NOMO-1 (cell line): ENCODE measurements at regions not wholly inside any gene's neighbourhood (a gene's known extent, or its start where the extent isn't known, plus 50 kb on each side); places are given as distances from the start of the nearest gene placed in this dataset.

Source experiments
- DNase-seq, 2 experiments: peaks; one replicate each; lab custom pipeline; 2025; ENCODE audit not compliant: unreplicated experiment in 2 of 2; lab: John Stamatoyannopoulos, UW

DNA sequence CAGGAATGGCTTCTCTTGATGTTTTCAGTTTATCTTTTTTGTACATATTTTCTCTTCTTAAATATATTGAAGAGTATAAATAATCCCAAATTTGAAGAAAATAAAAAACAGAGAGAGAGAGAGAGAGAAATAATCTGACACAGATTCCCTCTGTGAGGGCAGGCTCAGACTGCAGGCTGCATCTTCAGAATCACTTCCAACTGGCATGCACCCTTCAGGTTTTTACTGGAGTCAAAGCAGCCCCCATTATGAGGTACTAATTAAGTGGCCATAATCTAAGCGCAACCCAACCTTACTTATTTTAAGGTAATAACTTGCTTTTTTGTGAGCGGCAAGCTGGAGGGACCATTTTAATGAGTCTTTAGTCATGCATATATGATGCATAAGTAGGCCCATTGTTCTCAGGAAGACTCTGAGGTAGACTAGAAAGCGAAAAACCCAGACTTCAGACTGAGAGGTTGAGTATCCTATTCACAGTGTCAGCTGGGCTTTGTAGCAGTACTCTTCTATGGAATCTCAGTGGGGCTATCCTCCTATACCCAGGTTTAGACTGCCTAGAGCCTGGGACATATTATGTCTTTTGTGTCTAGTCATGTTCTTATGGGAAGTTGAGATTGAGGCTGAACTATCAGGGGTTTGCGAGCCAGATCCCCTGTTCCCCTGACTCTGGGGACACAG, 167.4 kb downstream of the SP3 start:
- DNase-seq: no peak

DNA sequence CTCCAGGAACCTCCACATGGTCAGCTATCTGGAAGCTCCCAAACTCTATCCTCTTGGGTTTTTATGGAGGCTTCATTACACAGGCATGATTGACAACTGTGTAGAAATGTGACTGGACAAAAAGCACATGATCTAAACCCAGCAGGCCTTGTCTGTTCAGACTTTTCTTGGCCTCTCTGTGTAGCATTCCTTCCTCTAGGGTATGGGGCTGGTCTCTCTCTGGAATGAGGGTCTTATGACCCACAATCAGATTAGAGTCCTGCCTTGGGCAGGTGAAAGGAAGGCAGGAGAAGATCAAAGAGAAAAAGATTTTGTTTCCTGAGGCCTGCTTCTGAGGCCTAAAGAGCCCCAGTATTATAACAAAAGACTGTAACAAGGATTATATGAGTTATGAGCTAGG, 162.7 kb downstream of the SP3 start:
- no peak for DNase-seq

DNA sequence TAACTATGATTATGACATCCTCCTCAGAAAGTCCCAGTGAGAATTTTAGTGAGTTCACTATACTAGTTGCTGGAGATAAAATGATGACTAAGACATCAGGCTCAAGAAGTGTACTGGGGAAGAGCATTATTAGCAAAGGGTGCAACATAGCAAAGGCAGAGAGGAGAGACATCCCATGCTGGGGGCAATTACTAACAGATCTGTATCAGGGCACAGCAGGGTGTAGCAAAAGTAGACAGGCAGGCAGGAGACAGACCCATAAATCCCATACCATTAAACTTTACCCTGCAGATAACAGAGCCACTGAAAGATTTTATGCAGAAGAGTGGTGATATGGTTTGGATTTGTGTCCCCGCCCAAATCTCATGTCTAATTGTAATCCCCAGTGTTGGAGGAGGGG, 161.7 kb downstream of the SP3 start:
- DNase-seq: no peak

DNA sequence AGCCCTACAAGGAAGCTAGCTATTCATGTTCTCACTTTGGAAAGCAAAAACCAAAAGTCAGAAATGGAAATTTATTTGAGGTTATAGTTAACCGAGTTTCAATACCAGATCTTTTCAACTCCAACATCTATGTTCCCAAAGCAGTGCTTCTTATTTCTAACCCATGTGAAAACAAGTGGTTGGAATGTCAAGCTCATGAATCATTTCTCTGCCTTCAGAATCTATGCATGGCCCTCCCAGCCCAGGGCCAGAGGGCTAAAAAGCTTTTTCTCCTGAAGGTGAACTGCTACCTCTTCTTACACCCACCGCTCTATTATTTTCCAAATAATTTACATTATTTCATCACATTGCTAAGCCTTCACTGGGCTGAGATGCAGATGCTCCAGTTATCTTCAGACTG, 158.4 kb downstream of the SP3 start:
- DNase-seq: no peak

DNA sequence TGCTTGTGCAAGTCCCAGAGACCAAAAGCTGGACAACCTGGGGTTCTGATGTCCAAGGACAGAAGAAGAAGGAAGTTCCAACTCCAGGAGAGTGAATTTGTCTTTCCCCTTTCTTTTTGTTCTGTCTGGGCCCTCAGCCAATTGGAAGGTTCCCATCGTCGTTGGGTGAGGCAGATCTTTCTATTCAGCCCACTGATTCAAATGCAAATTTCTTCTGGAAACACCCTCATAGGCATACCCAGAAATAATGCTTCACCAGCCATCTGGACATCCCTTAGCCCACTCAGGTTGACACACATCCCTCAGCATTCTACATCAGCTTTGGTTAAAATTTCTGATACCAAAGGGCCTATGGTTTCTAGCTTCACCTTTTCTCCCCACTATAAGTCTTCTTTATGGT, 156.5 kb downstream of the SP3 start:
- DNase-seq: no peak

DNA sequence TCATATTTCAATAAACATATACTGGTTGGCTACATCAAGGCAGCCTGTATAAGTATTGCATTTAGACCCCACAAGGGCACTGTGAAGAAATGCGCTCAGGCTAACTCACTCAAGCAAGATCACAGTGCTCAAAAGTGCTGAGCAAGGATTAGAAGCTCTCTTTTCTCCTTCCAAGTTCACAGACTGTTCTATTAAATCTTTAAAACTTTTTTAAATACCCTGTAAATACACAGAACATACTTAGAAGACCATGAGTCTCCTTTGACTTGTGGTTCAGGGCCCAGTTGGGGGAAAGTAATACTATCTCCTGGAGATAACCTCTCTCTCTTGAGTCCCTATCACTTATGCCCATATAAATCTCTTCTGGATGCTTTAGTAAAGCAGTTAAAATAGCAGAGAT, 152.9 kb downstream of the SP3 start:
- no peak for DNase-seq

DNA sequence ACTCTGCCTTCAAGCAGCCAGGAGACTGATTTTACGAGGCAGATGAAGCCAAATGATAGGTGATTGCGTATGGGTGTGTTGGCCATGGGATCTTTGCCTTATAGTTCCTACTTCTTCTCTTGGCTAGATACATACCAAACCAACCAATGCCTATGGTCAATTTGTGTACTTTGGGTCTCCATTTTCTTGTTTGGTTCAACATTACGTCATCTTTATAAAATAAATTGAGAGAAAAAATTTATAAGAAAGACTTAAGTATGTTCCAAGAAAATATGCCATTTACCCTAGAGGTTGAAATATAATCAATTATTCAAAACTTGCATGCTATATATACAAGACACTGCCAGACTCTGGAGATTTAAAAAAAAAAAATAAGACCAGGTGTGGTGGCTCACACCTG, 150.9 kb downstream of the SP3 start:
- DNase-seq: no peak

DNA sequence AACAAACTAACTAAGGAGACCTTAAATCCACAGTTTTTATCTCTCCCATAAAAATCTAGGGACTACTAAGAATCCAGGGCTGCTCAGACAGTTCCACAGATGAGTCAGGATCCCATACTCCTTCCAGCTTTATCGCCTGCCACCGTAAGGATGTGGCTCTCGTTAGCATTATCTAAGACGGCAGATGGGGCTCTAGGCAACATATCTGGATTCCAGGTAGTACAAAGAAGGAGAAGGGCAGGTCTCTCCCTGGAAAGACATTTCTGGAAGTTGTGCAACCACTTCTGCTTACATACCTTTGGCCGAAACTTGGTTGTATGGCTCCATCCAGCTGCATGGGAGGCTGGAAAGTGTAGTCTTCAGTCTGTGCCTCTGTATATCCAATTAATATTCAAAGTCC, 149.4 kb downstream of the SP3 start:
- DNase-seq: no peak

DNA sequence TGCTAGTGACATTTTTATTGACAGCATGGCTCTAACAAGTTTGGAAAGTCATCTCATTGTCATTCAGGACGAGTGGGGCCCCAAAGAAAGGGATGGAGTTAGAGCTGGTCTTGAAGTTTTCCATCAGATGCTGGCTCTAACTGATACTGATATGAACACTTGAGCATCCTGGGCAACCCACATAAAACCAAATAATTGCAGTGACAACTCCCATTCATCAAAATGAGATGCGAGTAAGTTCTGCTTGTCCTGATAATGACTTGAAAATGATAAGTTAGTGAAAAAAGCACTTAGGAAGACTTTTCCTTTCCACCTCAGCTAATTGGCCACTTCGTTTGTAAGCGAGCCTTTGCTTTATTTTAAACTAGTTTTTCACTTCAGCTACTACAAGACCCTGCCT, 147.6 kb downstream of the SP3 start:
- no peak for DNase-seq

DNA sequence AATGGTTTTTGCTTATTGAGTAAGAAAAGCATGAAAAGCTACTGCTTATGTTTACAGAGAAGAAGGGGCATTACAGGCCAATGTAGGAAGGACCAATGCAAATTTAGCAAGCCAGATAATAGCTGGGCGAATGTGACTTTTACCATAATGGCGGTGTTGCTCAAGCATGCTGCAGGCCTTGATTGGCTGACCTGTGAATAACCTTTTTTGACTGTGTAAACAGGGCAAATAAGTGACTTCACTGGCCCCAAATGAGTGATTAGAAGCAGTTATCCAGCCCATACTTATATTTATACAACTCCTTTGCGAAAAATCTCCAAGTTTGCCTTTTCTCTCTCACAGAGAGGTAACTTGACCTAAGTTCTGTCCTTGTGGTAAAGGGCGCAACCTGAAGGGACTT, 146.9 kb downstream of the SP3 start:
- no peak for DNase-seq

DNA sequence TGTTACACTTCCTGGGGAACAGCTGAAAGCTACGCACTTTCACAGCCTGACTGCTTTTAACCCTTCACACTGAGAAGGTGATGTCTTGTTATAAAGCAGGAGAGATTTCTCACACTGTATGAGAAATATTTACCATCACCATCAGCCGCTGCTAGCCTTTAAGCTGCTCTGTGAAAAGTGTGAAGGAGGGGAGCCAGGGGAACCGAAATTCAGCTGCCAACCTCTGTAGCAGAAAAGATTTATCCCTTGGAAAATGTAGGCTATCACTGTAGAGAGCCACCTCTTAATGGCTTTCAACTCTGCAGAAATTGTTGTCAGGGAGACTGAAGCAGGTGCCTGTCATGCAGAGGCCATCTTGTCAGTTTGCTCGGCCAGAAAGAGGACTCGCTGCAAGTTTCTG, 145.3 kb downstream of the SP3 start:
- DNase-seq: no peak

DNA sequence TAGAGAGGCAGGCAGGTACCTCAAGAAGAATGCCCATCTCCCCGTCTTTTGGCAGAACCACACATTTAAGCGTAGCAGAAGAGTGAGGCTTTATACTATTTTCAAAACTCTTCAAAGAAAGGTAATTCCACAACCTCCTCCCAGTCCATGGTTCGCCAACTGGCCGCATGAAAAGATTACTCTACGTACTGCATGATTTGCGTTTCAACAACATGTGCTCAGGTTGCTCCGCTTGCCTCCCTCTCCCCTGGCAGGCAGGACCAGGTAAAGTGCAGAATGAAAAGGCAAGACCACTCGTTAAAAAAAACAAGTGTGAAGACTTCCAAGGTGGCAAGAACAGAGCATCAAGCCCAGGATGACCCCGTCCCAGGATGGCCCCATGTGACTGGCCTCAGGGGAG, 143.7 kb downstream of the SP3 start:
- DNase-seq: no peak

DNA sequence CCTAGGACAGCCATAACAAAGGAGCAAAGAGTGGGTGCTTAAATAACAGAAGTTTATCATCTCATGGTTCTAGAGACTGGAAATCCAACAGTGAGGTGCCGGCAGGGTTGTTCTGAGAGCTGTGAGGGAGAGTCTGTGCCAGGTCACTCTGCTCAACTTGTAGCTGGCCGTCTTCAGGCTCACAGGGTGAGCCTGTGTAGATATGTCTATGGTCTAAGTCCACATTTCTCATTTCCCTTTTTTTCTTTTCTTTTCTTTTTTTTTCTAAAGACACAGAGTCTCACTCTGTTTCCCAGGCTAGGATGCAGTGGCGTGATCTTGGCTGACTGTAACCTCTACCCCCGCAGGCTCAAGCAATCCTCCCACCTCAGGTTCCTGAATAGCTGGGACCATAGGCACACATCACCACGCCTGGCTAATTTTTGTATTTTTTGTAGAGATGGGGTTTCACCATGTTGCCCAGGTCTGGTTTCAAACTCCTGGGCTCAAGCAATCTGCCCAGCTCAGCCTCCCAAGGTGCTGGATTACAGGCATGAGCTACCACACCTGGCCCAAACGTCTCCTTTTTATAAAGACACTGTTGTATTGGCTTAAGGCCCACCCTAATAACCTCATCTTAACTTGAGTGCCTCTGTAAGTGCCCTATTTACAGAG, 142.2 kb downstream of the SP3 start:
- no peak for DNase-seq

DNA sequence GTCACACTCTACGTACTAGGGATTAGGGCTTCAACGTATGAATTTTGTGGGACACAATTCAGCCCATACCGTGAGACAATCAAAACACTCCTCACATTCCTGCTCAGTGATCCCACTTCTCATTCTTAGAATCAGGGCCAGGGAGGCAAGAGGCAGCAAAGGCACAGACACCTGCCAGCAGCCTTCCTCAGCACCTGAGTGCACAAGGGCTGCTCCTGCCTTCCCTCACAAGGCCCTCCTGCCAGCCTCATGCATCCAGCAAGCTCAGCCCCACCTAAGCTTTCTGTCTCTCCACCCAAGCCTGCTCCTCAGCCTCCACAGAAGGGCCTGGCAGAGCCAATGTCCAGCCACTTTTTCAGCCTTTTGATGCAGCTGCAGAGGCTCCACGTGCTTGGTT, 141.6 kb downstream of the SP3 start:
- DNase-seq: no peak

DNA sequence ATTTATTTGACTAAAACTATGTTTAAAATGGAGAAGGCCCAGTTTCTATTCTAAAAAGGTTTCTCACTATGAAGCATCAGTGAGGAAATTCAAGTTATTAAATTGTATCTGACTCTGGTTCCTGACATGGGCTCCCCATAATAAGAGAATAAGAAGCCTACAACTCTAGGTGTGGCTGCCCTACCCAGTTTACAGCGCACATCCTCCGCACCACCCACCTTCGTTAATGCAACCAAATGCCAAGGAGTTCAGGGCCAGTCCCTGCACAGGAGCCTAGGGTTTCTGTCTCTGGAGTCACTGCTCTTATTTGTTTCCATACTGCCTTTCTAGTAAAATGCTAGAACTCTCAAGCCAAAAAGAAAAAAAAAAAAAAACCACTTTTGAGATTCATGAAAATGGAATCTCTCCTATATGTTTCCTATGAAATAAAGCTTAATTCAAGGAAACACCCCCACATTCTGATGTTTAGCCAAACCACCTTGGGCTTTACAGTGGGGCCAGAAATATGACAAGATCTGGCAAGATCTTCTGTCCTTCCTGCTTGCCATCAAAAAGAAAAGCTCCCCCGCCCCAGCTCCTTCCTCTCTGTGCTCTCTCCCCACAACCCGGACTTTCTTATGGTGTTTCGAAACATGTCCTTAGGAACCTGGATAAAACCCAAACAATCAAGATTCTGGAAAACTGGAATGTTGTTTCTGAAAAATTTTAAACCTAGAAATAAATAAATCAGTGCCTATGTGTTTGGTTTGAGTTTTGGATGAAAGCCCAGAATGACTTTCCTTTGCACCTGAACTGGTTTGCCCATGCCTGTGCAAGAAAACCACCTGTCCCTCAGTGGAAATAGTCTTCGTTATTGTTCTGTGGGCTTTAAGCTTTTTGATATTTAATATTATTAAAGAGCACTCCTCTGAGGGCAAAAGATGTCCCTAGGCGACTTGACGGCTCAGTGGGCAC, 136.7 kb downstream of the SP3 start:
- DNase-seq: no peak

DNA sequence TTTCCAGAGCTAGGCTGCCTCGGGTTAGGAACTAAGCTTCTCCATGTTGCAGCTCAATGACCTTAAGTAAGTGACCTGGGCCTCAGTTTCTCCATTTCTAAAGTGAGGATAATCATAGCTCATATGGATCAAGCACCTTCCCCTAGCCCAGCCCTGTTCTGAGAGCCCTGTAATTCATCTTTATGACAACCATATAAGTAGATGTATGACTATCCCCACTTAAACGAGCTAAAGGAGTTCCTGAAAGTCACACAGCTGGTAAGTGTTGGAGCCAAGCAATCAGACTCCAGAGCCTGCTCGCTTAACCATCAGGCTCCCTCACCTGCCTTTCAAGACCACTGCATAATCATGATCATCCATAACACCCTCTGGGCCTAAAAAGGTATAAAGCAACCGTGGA, 135.4 kb downstream of the SP3 start:
- no peak for DNase-seq

DNA sequence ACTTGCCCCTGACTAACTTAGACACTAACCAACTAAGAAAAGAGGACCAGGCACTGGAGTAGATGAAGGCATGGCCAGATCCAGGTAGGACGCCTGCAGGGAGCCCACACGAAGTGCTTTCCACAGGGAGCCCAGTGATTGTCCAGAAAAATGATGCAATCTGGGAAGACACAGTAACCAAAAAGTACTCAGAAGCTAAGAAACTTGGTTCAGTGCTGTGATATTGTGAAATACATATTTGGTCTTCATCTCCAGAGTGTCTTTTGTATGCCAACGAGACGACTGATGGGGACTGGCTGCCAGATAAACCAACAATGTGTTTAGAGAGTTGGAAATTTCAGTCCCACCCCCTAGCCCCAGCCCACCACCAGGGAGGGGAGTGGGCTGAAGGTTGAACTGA, 135.0 kb downstream of the SP3 start:
- DNase-seq: no peak

DNA sequence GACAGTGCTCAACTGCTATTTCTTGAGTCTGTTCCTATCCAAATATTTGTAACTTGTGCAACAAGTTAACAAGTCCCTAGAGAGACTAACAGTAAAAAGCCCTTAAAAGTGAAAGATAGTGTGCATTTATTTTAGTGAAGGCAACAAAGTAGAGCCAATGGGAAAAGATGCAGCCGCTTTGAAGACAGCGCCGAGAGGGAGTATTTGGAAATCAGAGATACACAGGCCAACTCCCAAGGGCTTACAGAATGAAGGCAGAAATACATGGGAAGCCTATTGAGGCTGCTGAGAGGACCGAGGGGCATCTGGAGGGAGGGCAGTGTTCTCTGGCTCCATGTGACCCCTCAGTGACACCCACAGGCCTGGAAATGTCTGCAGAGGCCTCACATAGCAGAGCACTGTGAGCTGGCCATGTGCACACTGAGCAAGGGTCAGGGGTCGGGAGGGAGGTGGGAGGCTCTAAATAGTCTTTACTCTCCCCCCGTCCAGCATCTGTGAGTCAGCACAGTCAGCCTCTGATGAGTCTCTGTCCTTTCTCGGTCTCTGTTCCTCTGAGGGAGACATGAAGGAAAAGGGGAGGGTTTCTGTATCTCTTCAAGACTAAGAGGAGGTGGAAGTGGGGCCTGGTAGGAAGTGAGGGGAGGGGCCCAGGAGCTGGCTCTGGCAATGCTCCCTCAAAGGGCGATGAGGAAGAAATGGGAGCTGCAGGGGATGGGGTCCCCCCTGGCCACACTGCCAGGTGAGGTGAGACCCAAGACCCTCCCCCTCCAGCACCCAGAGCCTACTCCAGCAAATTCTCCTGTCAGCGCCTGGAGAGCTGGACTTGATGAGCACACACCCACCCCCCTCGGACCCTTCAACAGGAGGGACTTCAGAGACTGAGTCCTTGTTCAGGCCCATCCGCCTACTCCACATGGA, 133.6 kb downstream of the SP3 start:
- DNase-seq: no peak

DNA sequence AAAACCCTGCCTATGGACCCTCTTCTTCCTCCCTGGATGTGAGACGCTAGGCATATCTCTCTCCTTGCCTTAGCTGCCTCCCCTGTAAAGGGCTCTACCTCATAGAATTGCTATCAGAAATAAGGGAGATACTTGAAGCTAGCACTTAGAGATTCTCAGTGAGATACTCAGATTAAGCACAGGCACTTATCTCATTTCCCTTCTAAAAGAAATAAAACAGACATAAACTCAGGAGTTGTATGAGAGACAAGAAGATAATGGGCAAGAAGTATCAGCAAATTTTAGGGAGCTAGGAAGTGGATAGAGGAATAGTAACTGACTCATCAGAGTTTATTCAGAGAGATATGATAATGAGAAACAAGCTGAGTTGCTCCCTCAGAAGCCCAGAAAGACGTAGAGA, 131.0 kb downstream of the SP3 start:
- DNase-seq: no peak

DNA sequence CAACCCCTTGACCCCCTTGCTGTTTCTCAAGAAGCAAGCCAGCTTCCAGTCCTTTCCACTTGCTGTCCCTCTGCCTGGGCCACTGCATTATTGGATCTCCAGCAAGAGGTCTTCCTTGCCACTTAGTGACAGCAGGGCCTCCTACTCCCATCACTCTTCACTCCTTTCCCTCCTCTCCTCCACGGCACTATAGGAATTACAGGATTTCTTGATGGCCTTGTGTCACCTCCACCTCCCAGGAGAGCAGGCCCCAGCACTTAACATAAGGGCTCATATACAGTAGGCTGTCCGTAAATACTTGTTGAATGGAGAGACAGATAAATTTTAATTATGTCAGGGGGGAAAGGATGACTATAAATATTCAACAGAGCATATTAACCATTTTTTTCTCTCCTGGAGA, 129.4 kb downstream of the SP3 start:
- no peak for DNase-seq

DNA sequence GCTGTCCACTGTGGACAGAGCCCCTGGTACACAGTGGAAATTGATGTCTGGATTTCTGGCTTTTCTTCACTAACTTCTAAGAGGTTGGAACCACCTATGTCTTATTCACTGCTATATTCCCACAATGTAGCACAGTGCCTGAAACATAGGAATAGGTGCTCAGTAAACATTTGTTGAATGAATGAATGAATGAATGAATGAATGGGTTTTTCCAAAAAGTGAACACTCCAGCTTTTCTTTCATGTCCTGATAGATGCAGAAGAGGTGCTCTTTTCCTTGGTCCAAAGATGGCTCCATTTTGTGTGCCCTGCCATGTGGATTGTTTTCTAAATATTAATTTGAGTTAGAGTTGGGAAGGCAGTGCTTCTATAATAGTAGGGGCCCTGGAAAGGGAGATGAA, 124.1 kb downstream of the SP3 start:
- DNase-seq: no peak
